Smooth muscle cell (in vitro differentiated cells): ENCODE measurements at regions not wholly inside any gene's neighbourhood (a gene's known extent, or its start where the extent isn't known, plus 50 kb on each side); places are given as distances from the start of the nearest gene placed in this dataset.
"Not testable (repeated sequence)": the region's sequence is repeated elsewhere in the genome, so short reads cannot be mapped to it uniquely, and the experiment has no call there.

ENCODE experiments used
- DNase-seq: peaks from one replicate; lab custom pipeline; 2025; ENCODE audit not compliant: unreplicated experiment; lab: John Stamatoyannopoulos, UW
- H2AFZ ChIP-seq: fragments of 200-600 bp; sonication (generic); 2 replicates; pipeline ENCODE4 v1.6.0; 2016; ENCODE audit warnings: antibody characterized with exemption, low read depth, mild to moderate bottlenecking
- H3F3A ChIP-seq: fragments of 200-600 bp; sonication (generic); 2 replicates; pipeline ENCODE4 v1.6.0; 2017; ENCODE audit warnings: antibody characterized with exemption, low read depth
- H3K27ac ChIP-seq: fragments of 200-600 bp; sonication (generic); 2 replicates; pipeline ENCODE4 v1.5.1; 2016; ENCODE audit warnings: low read depth, mild to moderate bottlenecking
- H3K27me3 ChIP-seq: fragments of 200-600 bp; sonication (generic); 2 replicates; pipeline ENCODE4 v1.6.1; 2016; ENCODE audit warnings: low read depth, mild to moderate bottlenecking
- H3K36me3 ChIP-seq: fragments of 200-600 bp; sonication (generic); 2 replicates; pipeline ENCODE4 v1.5.1; 2016; ENCODE audit warnings: low read depth
- H3K4me1 ChIP-seq: fragments of 200-600 bp; sonication (generic); 2 replicates; pipeline ENCODE4 v1.5.1; 2016; ENCODE audit warnings: low read depth
- H3K4me2 ChIP-seq: fragments of 200-600 bp; sonication (generic); 2 replicates; pipeline ENCODE4 v1.6.0; 2016; ENCODE audit warnings: mild to moderate bottlenecking
- H3K4me3 ChIP-seq: fragments of 200-600 bp; sonication (generic); 2 replicates; pipeline ENCODE4 v1.5.1; 2016; ENCODE audit warnings: mild to moderate bottlenecking
- H3K79me2 ChIP-seq: fragments of 200-600 bp; sonication (generic); 2 replicates; pipeline ENCODE4 v1.6.0; 2016; ENCODE audit warnings: low read depth, mild to moderate bottlenecking
- H3K9ac ChIP-seq: fragments of 200-600 bp; sonication (generic); 2 replicates; pipeline ENCODE4 v1.6.0; 2016; ENCODE audit warnings: low read depth
- H3K9me3 ChIP-seq: fragments of 200-600 bp; sonication (generic); replicated peaks from 2 replicates; pipeline ENCODE4 v1.5.1; 2016; ENCODE audit warnings: low read depth
- H4K20me1 ChIP-seq: fragments of 200-600 bp; sonication (generic); 2 replicates; pipeline ENCODE4 v1.6.0; 2016; ENCODE audit warnings: low read depth
- WGBS: methylation state at CpG from one replicate; pipeline ENCODE4 v1.1.7; 2016; ENCODE audit warnings: low lambda C conversion rate; 5-methylcytosine and 5-hydroxymethylcytosine counted together
- TF ChIP-seq, protein P1 (sequence below): fragments of 200-600 bp; sonication (generic); IDR thresholded peaks from 2 replicates; pipeline ENCODE4 v1.5.1; 2017; ENCODE audit warnings: borderline replicate concordance, mild to moderate bottlenecking, antibody characterized with exemption; ENCODE audit not compliant: insufficient read depth, poor library complexity, severe bottlenecking

DNA sequence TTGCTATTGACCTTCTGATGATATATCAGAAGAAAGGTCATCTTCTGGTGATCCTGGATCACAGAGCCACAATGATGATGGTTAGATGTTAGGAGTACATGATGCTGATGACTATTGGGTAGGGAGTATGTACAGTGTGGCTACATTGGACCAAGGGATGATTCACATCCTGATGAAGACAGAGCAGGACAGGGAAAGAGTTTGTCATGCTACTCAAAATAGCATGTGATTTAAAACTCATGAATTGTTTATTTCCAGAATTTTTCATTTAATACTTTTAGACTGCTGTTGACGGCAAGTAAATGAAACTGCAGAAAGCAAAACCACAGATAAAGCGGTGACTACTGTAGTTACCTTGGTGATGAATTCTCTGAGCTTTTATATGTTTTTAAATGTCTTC, 397.3 kb downstream of the PPP1R3A start:
- Histone ChIP-seq H3F3A (no peaks in the 10 kb centered on the region), H3K4me1 (no peaks in the 10 kb centered on the region), H3K79me2 (no peaks in the 10 kb centered on the region), H3K9me3 (peaks cover 10% of the 10 kb centered on the region), H2AFZ (no peak overlapping the region), H3K27ac (no peak overlapping the region), H3K4me3 (no peak overlapping the region), H3K36me3 (no peaks in the 10 kb centered on the region), H3K9ac (no peak overlapping the region), H3K27me3 (no peaks in the 10 kb centered on the region), H3K4me2 (no peak overlapping the region), H4K20me1 (no peaks in the 10 kb centered on the region)
- DNase-seq: no peak
- 79% methylated on average over 2 of the region's 2 CpGs for WGBS
- TF ChIP-seq, protein P1, sequence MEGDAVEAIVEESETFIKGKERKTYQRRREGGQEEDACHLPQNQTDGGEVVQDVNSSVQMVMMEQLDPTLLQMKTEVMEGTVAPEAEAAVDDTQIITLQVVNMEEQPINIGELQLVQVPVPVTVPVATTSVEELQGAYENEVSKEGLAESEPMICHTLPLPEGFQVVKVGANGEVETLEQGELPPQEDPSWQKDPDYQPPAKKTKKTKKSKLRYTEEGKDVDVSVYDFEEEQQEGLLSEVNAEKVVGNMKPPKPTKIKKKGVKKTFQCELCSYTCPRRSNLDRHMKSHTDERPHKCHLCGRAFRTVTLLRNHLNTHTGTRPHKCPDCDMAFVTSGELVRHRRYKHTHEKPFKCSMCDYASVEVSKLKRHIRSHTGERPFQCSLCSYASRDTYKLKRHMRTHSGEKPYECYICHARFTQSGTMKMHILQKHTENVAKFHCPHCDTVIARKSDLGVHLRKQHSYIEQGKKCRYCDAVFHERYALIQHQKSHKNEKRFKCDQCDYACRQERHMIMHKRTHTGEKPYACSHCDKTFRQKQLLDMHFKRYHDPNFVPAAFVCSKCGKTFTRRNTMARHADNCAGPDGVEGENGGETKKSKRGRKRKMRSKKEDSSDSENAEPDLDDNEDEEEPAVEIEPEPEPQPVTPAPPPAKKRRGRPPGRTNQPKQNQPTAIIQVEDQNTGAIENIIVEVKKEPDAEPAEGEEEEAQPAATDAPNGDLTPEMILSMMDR: no peak

DNA sequence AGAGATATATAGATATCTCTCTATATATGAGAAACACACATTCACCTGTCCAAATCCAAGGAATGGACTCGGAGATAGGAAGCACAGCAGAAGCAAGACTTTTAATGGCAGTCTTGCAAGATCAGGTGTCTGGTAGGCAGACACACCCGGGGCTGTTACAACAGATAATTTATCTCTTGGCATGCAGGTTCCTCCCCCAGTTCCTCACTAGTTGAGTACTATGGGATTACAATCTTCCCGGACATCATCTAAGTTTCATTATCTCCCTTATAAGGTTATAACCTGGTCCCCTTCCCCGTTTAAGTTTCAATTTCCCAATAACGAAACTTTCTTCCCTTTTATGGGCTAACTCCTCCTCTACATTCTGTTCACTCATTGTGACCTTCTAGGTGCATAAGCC, 399.3 kb downstream of the PPP1R3A start:
- H2AFZ ChIP-seq: no peak overlapping the region
- H3K9me3 ChIP-seq: peaks cover 4% of the 10 kb centered on the region
- no peak overlapping the region for H3K4me3 ChIP-seq
- no peak overlapping the region for H3K9ac ChIP-seq
- no peak for DNase-seq
- H3K27me3 ChIP-seq: no peaks in the 10 kb centered on the region
- no peak overlapping the region for H3K27ac ChIP-seq
- WGBS: 71% methylated on average over 5 of the region's 5 CpGs
- no peaks in the 10 kb centered on the region for H3K36me3 ChIP-seq
- no peaks in the 10 kb centered on the region for H4K20me1 ChIP-seq
- H3K4me2 ChIP-seq: no peak overlapping the region
- H3K79me2 ChIP-seq: no peaks in the 10 kb centered on the region
- TF ChIP-seq, protein P1: no peak
- H3K4me1 ChIP-seq: no peaks in the 10 kb centered on the region
- H3F3A ChIP-seq: no peaks in the 10 kb centered on the region

GRCh38 chr7:113504691-113505090, 386.3 kb upstream of the SMIM30 start:
- H3K4me3 ChIP-seq: no peak overlapping the region
- H3K9ac ChIP-seq: no peak overlapping the region
- 72% methylated on average over 3 of the region's 3 CpGs for WGBS
- no peaks in the 10 kb centered on the region for H3F3A ChIP-seq
- H3K4me1 ChIP-seq: no peaks in the 10 kb centered on the region
- H3K27me3 ChIP-seq: no peaks in the 10 kb centered on the region
- H3K36me3 ChIP-seq: no peaks in the 10 kb centered on the region
- peaks cover 13% of the 10 kb centered on the region for H3K9me3 ChIP-seq
- no peaks in the 10 kb centered on the region for H3K79me2 ChIP-seq
- H3K27ac ChIP-seq: no peak overlapping the region
- no peak overlapping the region for H3K4me2 ChIP-seq
- TF ChIP-seq, protein P1: no peak
- no peak overlapping the region for H2AFZ ChIP-seq
- no peak for DNase-seq
- H4K20me1 ChIP-seq: no peaks in the 10 kb centered on the region

DNA sequence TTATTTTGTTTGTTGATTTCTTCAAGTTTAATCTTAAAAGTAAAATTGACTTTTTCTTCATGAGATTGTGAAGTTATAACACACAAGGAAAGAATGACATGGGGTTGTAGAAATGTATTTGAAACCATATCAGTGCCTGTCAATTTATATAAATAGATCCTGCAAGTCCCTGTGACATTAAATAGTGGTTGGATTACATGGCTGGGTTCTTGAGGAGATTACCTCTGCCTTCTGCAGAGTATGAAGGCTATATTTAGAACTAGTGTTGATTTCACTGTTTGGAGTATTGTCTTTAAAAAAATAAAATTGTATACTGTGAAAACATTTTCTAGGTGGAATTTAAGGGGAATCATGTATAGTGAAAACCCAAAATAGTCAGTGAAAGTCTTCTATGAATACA, 385.8 kb upstream of the SMIM30 start:
- Histone ChIP-seq H2AFZ (no peak overlapping the region), H3K27me3 (no peaks in the 10 kb centered on the region), H3K4me1 (no peaks in the 10 kb centered on the region), H3K36me3 (no peaks in the 10 kb centered on the region), H3K9me3 (peaks cover 13% of the 10 kb centered on the region), H3F3A (no peaks in the 10 kb centered on the region), H3K9ac (no peak overlapping the region), H3K27ac (no peak overlapping the region), H3K4me2 (no peak overlapping the region), H3K79me2 (no peaks in the 10 kb centered on the region), H3K4me3 (no peak overlapping the region), H4K20me1 (no peaks in the 10 kb centered on the region)
- TF ChIP-seq, protein P1: no peak
- no peak for DNase-seq

- not testable (repeated sequence) for H3K4me1 ChIP-seq, H3K27ac ChIP-seq, DNase-seq, H4K20me1 ChIP-seq, H3K4me2 ChIP-seq, H3K36me3 ChIP-seq, H3K27me3 ChIP-seq, H3K9ac ChIP-seq, H2AFZ ChIP-seq, H3K79me2 ChIP-seq, H3K4me3 ChIP-seq, H3K9me3 ChIP-seq, H3F3A ChIP-seq
- 69% methylated on average over 3 of the region's 3 CpGs for WGBS
Measured at GRCh38 chr7:113496586-113496985, 378.2 kb upstream of the SMIM30 start.

DNA sequence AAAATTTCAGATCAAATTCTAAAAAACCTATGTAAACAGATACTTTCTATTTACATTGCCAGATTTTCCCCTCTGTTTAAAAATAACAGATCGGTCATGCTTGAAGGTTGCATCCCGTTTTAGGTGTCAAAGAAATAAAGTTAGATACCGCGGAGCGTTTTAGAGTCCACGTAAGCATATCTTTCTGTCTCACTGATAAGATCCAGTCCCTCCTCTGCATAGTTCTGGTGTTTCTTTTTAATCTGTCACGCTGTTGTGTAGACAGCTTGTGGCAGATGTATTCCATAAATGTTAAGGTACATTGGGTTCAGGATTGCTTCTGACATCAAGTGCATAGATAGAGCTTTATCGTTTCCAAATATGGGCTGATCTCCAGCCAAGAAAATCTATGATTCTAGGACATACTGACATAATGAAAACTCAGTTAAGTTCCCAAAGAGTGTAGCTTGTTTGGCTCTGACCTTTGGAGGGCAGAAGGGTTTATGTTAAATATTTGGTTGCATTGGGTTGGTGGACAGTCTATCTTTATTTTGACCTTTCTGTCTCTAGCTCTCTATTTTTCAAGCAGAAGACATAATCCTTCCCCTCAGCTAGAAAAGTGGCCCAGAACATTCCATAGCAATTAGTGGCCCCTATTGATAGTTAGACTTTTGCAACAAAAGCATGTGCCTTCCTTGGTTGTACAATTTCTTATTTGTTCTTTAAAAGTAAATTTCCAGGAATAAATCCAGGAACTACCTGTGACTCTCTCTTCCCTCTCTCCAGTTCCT, 376.6 kb upstream of the SMIM30 start:
- not testable (repeated sequence) for H4K20me1 ChIP-seq, H3K9me3 ChIP-seq, H3K9ac ChIP-seq, H3K27me3 ChIP-seq, H3F3A ChIP-seq, H3K36me3 ChIP-seq, H3K4me1 ChIP-seq, H3K4me3 ChIP-seq, H3K27ac ChIP-seq, H3K79me2 ChIP-seq, H3K4me2 ChIP-seq, H2AFZ ChIP-seq, DNase-seq
- 81% methylated on average over 6 of the region's 8 CpGs for whole genome bisulfite sequencing
